ENCODE measurements at regions not wholly inside any gene's neighbourhood (a gene's known extent, or its start where the extent isn't known, plus 50 kb on each side); places are given as distances from the start of the nearest gene placed in this dataset.

DNA sequence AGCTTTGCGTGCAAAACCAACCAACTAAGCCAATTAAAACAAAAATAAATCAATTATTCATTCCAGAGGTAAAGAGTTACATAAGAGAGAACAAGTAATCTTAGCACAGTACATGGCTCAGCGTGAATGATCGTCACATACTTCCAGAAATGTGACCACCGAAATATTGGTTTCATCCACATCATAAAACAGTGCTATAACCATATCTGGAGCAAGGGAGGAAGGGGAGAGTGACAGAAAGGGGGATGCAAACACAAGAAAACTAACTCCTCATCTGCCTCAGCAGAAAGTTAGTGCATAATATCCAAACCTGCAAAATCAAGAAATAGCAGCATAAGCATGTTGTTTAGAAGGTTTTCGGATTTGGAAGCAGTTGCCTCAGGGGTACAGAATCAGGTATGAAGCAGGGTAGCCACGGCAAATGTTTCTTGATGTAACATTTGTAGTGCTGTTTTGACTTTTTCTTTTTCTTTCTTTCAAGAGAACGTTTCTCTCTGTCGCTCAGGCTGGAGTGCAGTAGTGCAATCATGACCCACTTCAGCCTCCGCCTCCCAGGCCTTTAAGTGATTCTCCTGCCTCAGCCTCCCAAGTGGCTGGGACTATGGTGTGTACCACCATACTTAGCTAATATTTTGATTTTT, 93.9 kb upstream of the EGLN3 start:
- Histone ChIP-seq H3K4me1 (ENCODE audit: control insufficient read depth in 2 of 2, insufficient read depth in 2 of 2, low read length in 2 of 2) (peaks cover 24 to 32% of the 10 kb centered on the region in 2 donors), H3K27ac (ENCODE audit: low read depth in 1 of 2, low read length in 1 of 2) (no peak overlapping the region), H3K27me3 (ENCODE audit: control insufficient read depth in 2 of 2, insufficient read depth in 1 of 2, low read length in 1 of 2) (no peaks in the 10 kb centered on the region), H3K9me3 (ENCODE audit: control insufficient read depth in 2 of 2, insufficient read depth in 1 of 2, low read length in 1 of 2) (no peaks in the 10 kb centered on the region), H3K4me3 (ENCODE audit: low read length in 2 of 2) (no peak overlapping the region), H3K36me3 (ENCODE audit: control insufficient read depth in 2 of 2, insufficient read depth in 2 of 2, low read length in 1 of 2) (no peaks in the 10 kb centered on the region)
- DNase-seq (ENCODE audit: low read depth in 6 of 9, low spot score in 9 of 9), result no peak
- 74% methylated on average over 4 of the region's 9 CpGs for WGBS

DNA sequence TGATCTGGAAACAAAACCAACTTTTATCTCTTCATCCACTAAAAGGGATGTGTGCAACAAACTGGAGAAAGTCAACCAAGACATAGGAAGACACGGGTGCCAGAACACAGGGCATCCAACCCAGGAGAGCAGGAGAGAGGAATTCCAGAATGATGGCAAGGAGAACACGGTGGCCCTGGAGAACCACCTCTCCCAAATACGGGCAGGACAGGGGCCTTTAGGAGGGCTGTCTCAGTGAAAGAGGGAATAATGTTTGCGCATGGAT, 93.4 kb upstream of the EGLN3 start:
- Histone ChIP-seq H3K4me1 (ENCODE audit: control insufficient read depth in 2 of 2, insufficient read depth in 2 of 2, low read length in 2 of 2) (peaks cover 20 to 29% of the 10 kb centered on the region in 2 donors), H3K27me3 (ENCODE audit: control insufficient read depth in 2 of 2, insufficient read depth in 1 of 2, low read length in 1 of 2) (no peaks in the 10 kb centered on the region), H3K27ac (ENCODE audit: low read depth in 1 of 2, low read length in 1 of 2) (no peak overlapping the region), H3K9me3 (ENCODE audit: control insufficient read depth in 2 of 2, insufficient read depth in 1 of 2, low read length in 1 of 2) (no peaks in the 10 kb centered on the region), H3K36me3 (ENCODE audit: control insufficient read depth in 2 of 2, insufficient read depth in 2 of 2, low read length in 1 of 2) (no peaks in the 10 kb centered on the region), H3K4me3 (ENCODE audit: low read length in 2 of 2) (no peak overlapping the region)
- WGBS, result 99% methylated on average over 4 of the region's 4 CpGs
- DNase-seq (ENCODE audit: low read depth in 6 of 9, low spot score in 9 of 9), result no peak

DNA sequence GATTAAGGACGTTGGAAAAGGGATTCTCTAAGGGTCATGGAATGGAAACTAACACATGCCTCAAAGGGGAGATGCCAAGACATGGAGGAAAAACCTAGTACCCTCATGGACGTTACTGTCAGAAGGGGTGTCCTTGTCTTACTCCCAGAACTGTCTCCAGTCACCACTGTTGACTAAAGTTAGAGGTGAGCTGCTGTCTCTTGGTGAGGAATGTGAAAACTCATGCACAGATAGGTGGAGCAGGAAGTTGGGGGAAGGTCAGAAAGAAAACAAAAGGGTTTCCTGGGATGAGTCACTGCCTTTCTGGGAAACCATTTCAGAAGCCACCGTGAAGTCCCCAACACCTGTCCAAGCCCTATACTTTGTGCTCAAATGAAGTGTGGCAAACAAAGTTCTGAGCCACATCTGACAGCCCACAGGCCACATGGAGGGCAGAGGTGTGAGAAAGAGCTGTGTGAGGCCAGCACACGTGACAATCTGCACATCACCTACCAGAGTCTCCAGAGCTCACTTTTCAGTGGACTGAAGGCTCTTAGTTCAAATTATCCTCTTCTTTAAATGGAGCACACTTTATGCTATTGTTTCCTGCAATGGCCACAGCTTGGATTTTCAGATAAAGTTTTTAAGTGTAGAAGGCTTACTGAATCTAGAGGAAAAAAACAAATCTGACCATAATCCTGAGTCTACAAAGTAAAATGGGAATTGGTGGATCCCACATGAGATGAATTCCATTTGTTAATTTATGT, 92.9 kb upstream of the EGLN3 start:
- H3K4me3 ChIP-seq (ENCODE audit: low read length in 2 of 2), result no peak overlapping the region
- no peak overlapping the region for H3K27ac ChIP-seq (ENCODE audit: low read depth in 1 of 2, low read length in 1 of 2)
- DNase-seq (ENCODE audit: low read depth in 6 of 9, low spot score in 9 of 9), result peak in 6 of 9 donors; percentile 28 to 74 (median 40)
- no peaks in the 10 kb centered on the region for H3K9me3 ChIP-seq (ENCODE audit: control insufficient read depth in 2 of 2, insufficient read depth in 1 of 2, low read length in 1 of 2)
- 29% methylated on average over 4 of the region's 4 CpGs for WGBS
- no peaks in the 10 kb centered on the region for H3K36me3 ChIP-seq (ENCODE audit: control insufficient read depth in 2 of 2, insufficient read depth in 2 of 2, low read length in 1 of 2)
- H3K4me1 ChIP-seq (ENCODE audit: control insufficient read depth in 2 of 2, insufficient read depth in 2 of 2, low read length in 2 of 2), result peaks cover 20 to 29% of the 10 kb centered on the region in 2 donors
- H3K27me3 ChIP-seq (ENCODE audit: control insufficient read depth in 2 of 2, insufficient read depth in 1 of 2, low read length in 1 of 2), result no peaks in the 10 kb centered on the region

DNA sequence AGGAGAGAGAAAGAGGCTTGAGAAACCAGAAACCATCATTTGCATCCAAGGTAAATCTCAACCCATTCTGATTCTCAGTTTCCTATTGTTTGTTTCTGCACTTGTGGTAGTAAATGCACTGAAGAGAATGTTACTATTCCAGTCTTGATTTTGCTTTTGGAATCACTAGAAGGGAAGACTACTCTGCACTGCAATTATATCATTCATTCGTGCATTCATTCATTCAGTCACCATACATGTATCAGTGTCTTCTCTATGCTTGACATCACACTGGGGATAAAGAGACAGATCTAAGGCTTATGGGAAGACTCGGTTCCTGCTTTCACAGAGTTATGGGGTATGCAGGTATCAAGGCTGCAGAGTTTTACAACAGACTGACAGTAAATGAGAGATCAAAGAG, 90.3 kb upstream of the EGLN3 start:
- Histone ChIP-seq H3K4me3 (ENCODE audit: low read length in 2 of 2) (no peak overlapping the region), H3K27ac (ENCODE audit: low read depth in 1 of 2, low read length in 1 of 2) (no peak overlapping the region), H3K9me3 (ENCODE audit: control insufficient read depth in 2 of 2, insufficient read depth in 1 of 2, low read length in 1 of 2) (no peaks in the 10 kb centered on the region), H3K27me3 (ENCODE audit: control insufficient read depth in 2 of 2, insufficient read depth in 1 of 2, low read length in 1 of 2) (no peaks in the 10 kb centered on the region), H3K36me3 (ENCODE audit: control insufficient read depth in 2 of 2, insufficient read depth in 2 of 2, low read length in 1 of 2) (no peaks in the 10 kb centered on the region), H3K4me1 (ENCODE audit: control insufficient read depth in 2 of 2, insufficient read depth in 2 of 2, low read length in 2 of 2) (peaks cover 12 to 21% of the 10 kb centered on the region in 2 donors)
- WGBS, result 97% methylated on average over 2 of the region's 2 CpGs
- no peak for DNase-seq (ENCODE audit: low read depth in 6 of 9, low spot score in 9 of 9)

DNA sequence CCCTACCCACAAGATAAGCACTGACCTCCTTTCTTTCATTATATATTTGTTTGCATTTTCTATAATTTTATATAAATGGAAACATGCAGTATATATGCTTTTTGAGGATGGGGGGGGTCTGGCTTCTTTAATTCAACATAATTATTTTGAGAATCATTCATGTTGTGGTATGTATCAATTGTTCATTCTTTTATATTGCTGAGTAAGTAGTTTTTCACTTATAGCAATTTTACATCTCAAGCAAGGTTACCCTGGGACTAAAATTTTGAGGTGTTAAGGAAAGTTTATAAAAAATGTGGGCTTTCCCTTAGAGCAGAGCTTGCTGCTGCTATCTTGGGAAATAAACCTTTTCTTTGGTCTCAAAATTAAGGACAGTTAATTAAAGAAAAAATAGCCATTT, 89.9 kb upstream of the EGLN3 start:
- no peaks in the 10 kb centered on the region for H3K27me3 ChIP-seq (ENCODE audit: control insufficient read depth in 2 of 2, insufficient read depth in 1 of 2, low read length in 1 of 2)
- H3K4me3 ChIP-seq (ENCODE audit: low read length in 2 of 2), result no peak overlapping the region
- no peak for DNase-seq (ENCODE audit: low read depth in 6 of 9, low spot score in 9 of 9)
- H3K9me3 ChIP-seq (ENCODE audit: control insufficient read depth in 2 of 2, insufficient read depth in 1 of 2, low read length in 1 of 2), result no peaks in the 10 kb centered on the region
- no peak overlapping the region for H3K27ac ChIP-seq (ENCODE audit: low read depth in 1 of 2, low read length in 1 of 2)
- H3K36me3 ChIP-seq (ENCODE audit: control insufficient read depth in 2 of 2, insufficient read depth in 2 of 2, low read length in 1 of 2), result no peaks in the 10 kb centered on the region
- H3K4me1 ChIP-seq (ENCODE audit: control insufficient read depth in 2 of 2, insufficient read depth in 2 of 2, low read length in 2 of 2), result peaks cover 12 to 21% of the 10 kb centered on the region in 2 donors

DNA sequence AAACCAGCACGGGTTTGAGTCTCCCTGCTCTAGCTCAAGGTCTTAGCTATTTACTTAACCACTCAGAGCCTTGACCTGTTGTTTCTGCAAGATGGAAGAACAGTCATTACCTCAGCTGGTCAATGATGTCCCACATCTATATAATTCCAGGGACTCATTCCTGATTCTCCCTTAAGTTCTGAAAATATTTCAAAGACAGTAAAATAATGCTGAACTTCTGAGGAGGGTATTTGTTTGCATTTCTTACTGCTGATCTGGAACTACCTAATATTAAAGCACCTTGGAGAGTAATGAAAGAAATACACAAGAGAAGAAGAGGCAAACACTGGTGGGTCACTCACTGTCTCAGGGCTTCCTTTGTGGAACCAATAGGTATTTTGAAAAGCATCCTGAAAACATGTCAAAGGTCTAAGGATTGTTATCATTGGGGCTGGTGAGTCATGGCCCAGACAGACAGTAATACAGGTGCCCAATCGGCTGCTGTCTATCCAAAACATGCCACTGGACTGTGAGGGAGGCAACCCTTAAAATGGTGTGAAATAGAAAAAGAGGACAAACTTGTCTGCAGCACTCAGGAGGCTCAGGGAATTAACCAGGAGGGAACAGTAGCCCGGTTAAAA, 88.7 kb upstream of the EGLN3 start:
- Histone ChIP-seq H3K9me3 (ENCODE audit: control insufficient read depth in 2 of 2, insufficient read depth in 1 of 2, low read length in 1 of 2) (no peaks in the 10 kb centered on the region), H3K4me1 (ENCODE audit: control insufficient read depth in 2 of 2, insufficient read depth in 2 of 2, low read length in 2 of 2) (peaks cover 12 to 15% of the 10 kb centered on the region in 2 donors), H3K36me3 (ENCODE audit: control insufficient read depth in 2 of 2, insufficient read depth in 2 of 2, low read length in 1 of 2) (no peaks in the 10 kb centered on the region), H3K4me3 (ENCODE audit: low read length in 2 of 2) (no peak overlapping the region), H3K27ac (ENCODE audit: low read depth in 1 of 2, low read length in 1 of 2) (no peak overlapping the region), H3K27me3 (ENCODE audit: control insufficient read depth in 2 of 2, insufficient read depth in 1 of 2, low read length in 1 of 2) (no peaks in the 10 kb centered on the region)
- DNase-seq (ENCODE audit: low read depth in 6 of 9, low spot score in 9 of 9), result no peak
- WGBS, result 95% methylated on average over 3 of the region's 3 CpGs

DNA sequence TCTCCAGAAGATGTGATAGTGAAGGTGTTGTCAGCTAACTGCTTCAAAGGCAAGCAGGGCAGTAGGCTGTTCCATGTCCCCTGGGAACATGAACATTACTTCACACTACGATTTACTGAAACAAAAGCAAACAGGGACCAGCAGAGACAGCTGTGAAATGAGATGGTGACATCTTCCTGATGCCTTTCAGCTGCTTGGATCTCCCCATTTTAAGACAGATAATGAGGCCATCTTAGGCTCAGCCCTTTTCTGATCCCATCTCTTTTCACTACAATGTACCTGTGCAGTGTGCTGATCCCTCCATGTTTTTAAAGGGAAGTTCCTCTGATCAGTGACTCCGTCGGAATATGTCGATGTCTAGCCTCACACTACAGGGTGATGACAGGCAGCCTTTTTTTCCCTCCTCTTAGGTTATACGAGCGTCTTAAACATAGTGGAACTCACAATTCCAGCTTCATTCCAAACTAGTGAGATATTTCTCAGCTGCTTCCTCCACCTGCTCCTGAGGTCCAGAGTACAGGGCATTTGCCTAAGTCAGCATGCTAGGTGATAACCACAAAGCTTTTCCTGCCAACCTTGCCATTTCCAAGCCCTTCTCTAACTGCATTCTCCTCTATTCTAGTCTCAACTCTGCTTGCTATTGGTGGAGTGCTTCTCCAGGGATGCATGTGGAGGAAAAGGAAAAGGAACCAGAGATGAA, 87.6 kb upstream of the EGLN3 start:
- Histone ChIP-seq H3K4me3 (ENCODE audit: low read length in 2 of 2) (no peak overlapping the region), H3K27me3 (ENCODE audit: control insufficient read depth in 2 of 2, insufficient read depth in 1 of 2, low read length in 1 of 2) (no peaks in the 10 kb centered on the region), H3K4me1 (ENCODE audit: control insufficient read depth in 2 of 2, insufficient read depth in 2 of 2, low read length in 2 of 2) (peaks cover 3 to 6% of the 10 kb centered on the region in 2 donors), H3K9me3 (ENCODE audit: control insufficient read depth in 2 of 2, insufficient read depth in 1 of 2, low read length in 1 of 2) (no peaks in the 10 kb centered on the region), H3K36me3 (ENCODE audit: control insufficient read depth in 2 of 2, insufficient read depth in 2 of 2, low read length in 1 of 2) (no peaks in the 10 kb centered on the region), H3K27ac (ENCODE audit: low read depth in 1 of 2, low read length in 1 of 2) (no peak overlapping the region)
- WGBS, result 95% methylated on average over 6 of the region's 6 CpGs
- no peak for DNase-seq (ENCODE audit: low read depth in 6 of 9, low spot score in 9 of 9)

DNA sequence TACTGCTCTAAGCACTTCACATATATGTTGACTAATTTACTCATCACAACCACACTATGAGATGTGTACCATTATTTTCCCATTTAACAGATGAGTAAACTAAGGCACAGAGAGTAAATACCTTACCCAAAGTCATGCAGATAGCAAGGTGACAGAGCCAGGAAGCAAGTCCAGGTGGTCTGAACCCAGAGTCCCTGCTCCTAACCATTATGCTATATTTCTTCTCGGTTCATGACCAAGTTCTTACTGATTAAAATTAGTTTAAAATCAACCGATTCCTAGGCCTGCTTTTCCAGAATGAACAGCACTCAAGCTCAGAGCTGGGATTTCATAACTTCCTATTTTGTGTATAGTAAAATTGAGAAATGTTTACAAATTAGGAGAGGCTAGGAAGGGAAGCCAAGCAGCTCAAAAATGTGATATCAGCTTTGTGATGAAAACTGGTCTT, 85.5 kb upstream of the EGLN3 start:
- WGBS, result 95% methylated on average over 2 of the region's 2 CpGs

DNA sequence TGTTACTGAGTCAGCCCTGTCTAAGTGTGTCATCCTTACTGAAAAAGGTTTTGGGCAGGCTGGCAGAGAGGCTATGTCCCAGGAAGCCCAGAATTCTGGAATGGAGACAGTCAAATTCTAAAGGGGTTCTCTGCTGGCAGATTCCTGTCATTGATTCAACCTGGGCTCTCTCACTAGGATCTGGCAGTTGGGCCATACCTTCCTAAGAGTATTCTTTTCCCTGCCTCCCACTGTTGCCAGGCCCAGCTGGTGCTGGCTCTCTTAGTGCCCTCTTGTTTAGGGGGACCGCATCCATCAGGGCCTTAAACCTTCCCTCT, 85.0 kb upstream of the EGLN3 start:
- 100% methylated on average over 1 of the region's 1 CpG for WGBS

More for the DNA sequence above, 85.5 kb upstream of the EGLN3 start:
- H3K27me3 ChIP-seq (ENCODE audit: control insufficient read depth in 2 of 2, insufficient read depth in 1 of 2, low read length in 1 of 2), result no peaks in the 10 kb centered on the region
- H3K27ac ChIP-seq (ENCODE audit: low read depth in 1 of 2, low read length in 1 of 2), result no peak overlapping the region
- no peaks in the 10 kb centered on the region for H3K36me3 ChIP-seq (ENCODE audit: control insufficient read depth in 2 of 2, insufficient read depth in 2 of 2, low read length in 1 of 2)
- no peaks in the 10 kb centered on the region for H3K9me3 ChIP-seq (ENCODE audit: control insufficient read depth in 2 of 2, insufficient read depth in 1 of 2, low read length in 1 of 2)
- H3K4me3 ChIP-seq (ENCODE audit: low read length in 2 of 2), result no peak overlapping the region
- no peaks in the 10 kb centered on the region for H3K4me1 ChIP-seq (ENCODE audit: control insufficient read depth in 2 of 2, insufficient read depth in 2 of 2, low read length in 2 of 2)
- no peak for DNase-seq (ENCODE audit: low read depth in 6 of 9, low spot score in 9 of 9)

More for the DNA sequence above, 85.0 kb upstream of the EGLN3 start:
- DNase-seq (ENCODE audit: low read depth in 6 of 9, low spot score in 9 of 9), result no peak
- Histone ChIP-seq H3K27me3 (ENCODE audit: control insufficient read depth in 2 of 2, insufficient read depth in 1 of 2, low read length in 1 of 2) (no peaks in the 10 kb centered on the region), H3K27ac (ENCODE audit: low read depth in 1 of 2, low read length in 1 of 2) (no peak overlapping the region), H3K9me3 (ENCODE audit: control insufficient read depth in 2 of 2, insufficient read depth in 1 of 2, low read length in 1 of 2) (no peaks in the 10 kb centered on the region), H3K4me1 (ENCODE audit: control insufficient read depth in 2 of 2, insufficient read depth in 2 of 2, low read length in 2 of 2) (no peaks in the 10 kb centered on the region), H3K36me3 (ENCODE audit: control insufficient read depth in 2 of 2, insufficient read depth in 2 of 2, low read length in 1 of 2) (no peaks in the 10 kb centered on the region), H3K4me3 (ENCODE audit: low read length in 2 of 2) (no peak overlapping the region)

Measured in thymus (tissue), 11 donors.